ENCODE measurements at regions not wholly inside any gene's neighbourhood (a gene's known extent, or its start where the extent isn't known, plus 50 kb on each side); places are given as distances from the start of the nearest gene placed in this dataset.

DNA sequence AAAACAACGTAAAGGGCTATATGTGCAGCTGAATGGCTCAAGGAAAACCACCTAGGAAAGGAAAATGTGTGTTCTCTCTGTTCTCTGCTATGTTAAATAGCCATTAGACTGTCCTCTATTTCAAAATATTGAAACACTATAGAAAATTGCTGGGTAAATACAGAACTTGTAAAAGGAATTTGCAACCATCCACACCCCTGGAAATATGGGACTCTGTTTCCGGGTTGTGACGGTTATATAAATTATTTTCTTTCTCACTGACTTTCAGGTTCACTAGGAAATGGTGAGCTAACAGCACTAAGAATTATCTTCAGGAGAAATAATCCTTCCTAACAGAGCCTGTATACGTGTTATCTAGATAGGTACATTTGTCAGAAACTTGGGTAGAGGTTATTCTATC lies 161.0 kb upstream of the DKK2 start:
- Histone ChIP-seq H3K4me2 (ENCODE audit: low read length) (no peak overlapping the region), H3K9ac (no peak overlapping the region), H3K79me2 (no peaks in the 10 kb centered on the region), H3K9me3 (ENCODE audit: control insufficient read depth, low read length) (no peaks in the 10 kb centered on the region), H2AFZ (no peak overlapping the region), H3K27me3 (ENCODE audit: control insufficient read depth, insufficient read depth, low read length) (no peaks in the 10 kb centered on the region), H3K36me3 (ENCODE audit: control insufficient read depth, insufficient read depth, low read length) (no peaks in the 10 kb centered on the region), H3K27ac (no peak overlapping the region), H3K4me3 (ENCODE audit: low read depth, low read length) (no peak overlapping the region), H3K4me1 (no peaks in the 10 kb centered on the region)
- TF ChIP-seq CTCF (IDR thresholded peaks at IDR 0.05), result no peak

DNA sequence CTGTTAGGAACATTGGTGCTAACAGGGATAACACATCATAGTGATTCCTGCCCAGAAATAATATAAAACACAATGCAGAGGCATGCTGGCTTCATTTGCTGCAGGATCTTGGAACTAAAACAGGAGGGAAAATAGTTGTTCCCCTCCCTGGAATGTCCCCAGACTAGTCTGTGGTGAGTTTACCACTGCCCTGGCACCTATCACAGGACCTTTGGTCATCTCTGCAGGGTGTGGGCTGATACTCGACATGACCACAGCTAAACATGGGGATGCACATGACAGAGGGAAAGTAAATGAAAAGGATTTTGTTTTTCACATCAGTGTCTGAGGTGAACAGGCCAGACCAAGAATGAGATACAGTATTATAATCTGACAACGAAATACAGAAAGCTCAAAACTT lies 160.2 kb upstream of the DKK2 start:
- Histone ChIP-seq H3K9ac (no peak overlapping the region), H3K27me3 (ENCODE audit: control insufficient read depth, insufficient read depth, low read length) (no peaks in the 10 kb centered on the region), H3K4me3 (ENCODE audit: low read depth, low read length) (no peak overlapping the region), H3K27ac (no peak overlapping the region), H3K79me2 (no peaks in the 10 kb centered on the region), H2AFZ (no peak overlapping the region), H3K4me1 (no peaks in the 10 kb centered on the region), H3K36me3 (ENCODE audit: control insufficient read depth, insufficient read depth, low read length) (no peaks in the 10 kb centered on the region), H3K9me3 (ENCODE audit: control insufficient read depth, low read length) (no peaks in the 10 kb centered on the region), H3K4me2 (ENCODE audit: low read length) (no peak overlapping the region)
- no peak for TF ChIP-seq CTCF (IDR thresholded peaks at IDR 0.05)

DNA sequence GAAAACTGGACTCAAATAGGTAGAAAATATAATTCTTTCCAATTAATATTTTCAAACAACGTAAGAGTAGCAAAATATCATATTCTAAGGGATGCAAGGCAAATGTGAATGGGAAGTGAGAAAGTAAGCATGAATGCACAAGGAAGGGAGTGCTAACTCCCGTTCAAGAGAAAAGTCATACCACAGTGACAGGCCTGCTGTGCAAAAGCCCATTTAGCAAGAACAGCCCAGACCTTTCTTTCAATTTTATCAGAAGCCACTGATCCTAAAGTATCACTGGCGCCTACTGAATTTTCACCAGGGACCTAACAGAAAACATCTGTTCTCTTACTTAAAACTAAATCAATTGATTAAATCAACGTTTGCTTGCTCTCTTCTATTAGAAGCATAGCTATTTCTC lies 157.9 kb upstream of the DKK2 start:
- no peak for TF ChIP-seq CTCF (IDR thresholded peaks at IDR 0.05)
- Histone ChIP-seq H2AFZ (no peak overlapping the region), H3K9me3 (ENCODE audit: control insufficient read depth, low read length) (no peaks in the 10 kb centered on the region), H3K27ac (no peak overlapping the region), H3K9ac (no peak overlapping the region), H3K79me2 (no peaks in the 10 kb centered on the region), H3K4me2 (ENCODE audit: low read length) (no peak overlapping the region), H3K27me3 (ENCODE audit: control insufficient read depth, insufficient read depth, low read length) (no peaks in the 10 kb centered on the region), H3K4me1 (no peaks in the 10 kb centered on the region), H3K4me3 (ENCODE audit: low read depth, low read length) (no peak overlapping the region), H3K36me3 (ENCODE audit: control insufficient read depth, insufficient read depth, low read length) (no peaks in the 10 kb centered on the region)

- no peak overlapping the region for H3K4me2 ChIP-seq (ENCODE audit: low read length)
- no peaks in the 10 kb centered on the region for H3K4me1 ChIP-seq
- H3K27ac ChIP-seq, result no peak overlapping the region
- H3K9me3 ChIP-seq (ENCODE audit: control insufficient read depth, low read length), result no peaks in the 10 kb centered on the region
- H2AFZ ChIP-seq, result no peak overlapping the region
- TF ChIP-seq CTCF (IDR thresholded peaks at IDR 0.05), result no peak
- H3K4me3 ChIP-seq (ENCODE audit: low read depth, low read length), result no peak overlapping the region
- H3K79me2 ChIP-seq, result no peaks in the 10 kb centered on the region
- no peaks in the 10 kb centered on the region for H3K36me3 ChIP-seq (ENCODE audit: control insufficient read depth, insufficient read depth, low read length)
- H3K9ac ChIP-seq, result no peak overlapping the region
- H3K27me3 ChIP-seq (ENCODE audit: control insufficient read depth, insufficient read depth, low read length), result no peaks in the 10 kb centered on the region
These were observed 156.5 kb upstream of the DKK2 start for GRCh38 chr4:107192601-107193000.

GRCh38 chr4:107187091-107187490 lies 151.0 kb upstream of the DKK2 start:
- Histone ChIP-seq H3K36me3 (ENCODE audit: control insufficient read depth, insufficient read depth, low read length) (no peaks in the 10 kb centered on the region), H3K4me3 (ENCODE audit: low read depth, low read length) (no peak overlapping the region), H3K4me2 (ENCODE audit: low read length) (no peak overlapping the region), H3K27ac (no peak overlapping the region), H3K27me3 (ENCODE audit: control insufficient read depth, insufficient read depth, low read length) (no peaks in the 10 kb centered on the region), H3K79me2 (no peaks in the 10 kb centered on the region), H3K9ac (no peak overlapping the region), H3K9me3 (ENCODE audit: control insufficient read depth, low read length) (no peaks in the 10 kb centered on the region), H2AFZ (no peak overlapping the region), H3K4me1 (no peaks in the 10 kb centered on the region)
- no peak for TF ChIP-seq CTCF (IDR thresholded peaks at IDR 0.05)

Measured in parathyroid adenoma (tissue), 2 donors.